HG03575 (cell line): ENCODE measurements at regions not wholly inside any gene's neighbourhood (a gene's known extent, or its start where the extent isn't known, plus 50 kb on each side); places are given as distances from the start of the nearest gene placed in this dataset.
"Not testable (repeated sequence)": the region's sequence is repeated elsewhere in the genome, so short reads cannot be mapped to it uniquely, and the experiment has no call there.

ENCODE experiments used
- ATAC-seq: cut with Tn5 transposase; IDR thresholded peaks from one replicate; pipeline ENCODE4 v1.9.1; 2021; ENCODE audit not compliant: unreplicated experiment, insufficient number of reproducible peaks, low FRiP score; ENCODE audit errors: extremely low read depth

DNA sequence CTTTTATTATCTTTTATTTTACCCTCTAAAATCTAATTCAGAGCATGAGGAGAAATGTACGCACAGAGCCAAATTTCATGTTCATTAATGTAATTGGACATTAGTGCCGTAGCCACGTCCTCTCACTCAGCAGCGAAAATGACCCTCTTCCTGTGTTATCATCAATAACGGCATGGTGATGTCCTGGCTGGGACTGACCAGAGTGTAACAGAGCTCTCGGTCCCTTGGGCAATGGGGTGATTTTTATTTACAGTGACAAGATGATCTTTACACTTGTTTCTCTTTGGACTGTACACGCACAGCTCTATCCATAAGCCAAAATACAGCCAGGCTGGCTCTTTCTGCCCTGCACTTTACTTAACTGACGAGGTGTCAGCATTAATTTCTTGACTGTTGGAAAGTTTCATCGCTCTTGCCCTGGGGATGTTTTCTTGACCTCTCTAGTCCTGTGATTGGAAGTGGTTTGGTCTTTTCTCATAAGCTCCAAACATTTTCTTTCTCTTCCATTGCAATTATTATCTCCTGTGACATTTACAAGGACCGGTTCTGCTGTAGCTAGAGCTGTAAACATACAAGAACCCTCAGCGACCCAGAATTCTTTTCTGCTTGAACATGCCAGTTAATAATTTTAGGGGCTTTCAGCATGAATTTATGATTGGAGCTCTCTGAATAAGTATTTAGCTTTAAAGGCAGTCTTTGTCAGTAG lies 308.0 kb upstream of the PIK3C3 start:
- no peak for ATAC-seq

DNA sequence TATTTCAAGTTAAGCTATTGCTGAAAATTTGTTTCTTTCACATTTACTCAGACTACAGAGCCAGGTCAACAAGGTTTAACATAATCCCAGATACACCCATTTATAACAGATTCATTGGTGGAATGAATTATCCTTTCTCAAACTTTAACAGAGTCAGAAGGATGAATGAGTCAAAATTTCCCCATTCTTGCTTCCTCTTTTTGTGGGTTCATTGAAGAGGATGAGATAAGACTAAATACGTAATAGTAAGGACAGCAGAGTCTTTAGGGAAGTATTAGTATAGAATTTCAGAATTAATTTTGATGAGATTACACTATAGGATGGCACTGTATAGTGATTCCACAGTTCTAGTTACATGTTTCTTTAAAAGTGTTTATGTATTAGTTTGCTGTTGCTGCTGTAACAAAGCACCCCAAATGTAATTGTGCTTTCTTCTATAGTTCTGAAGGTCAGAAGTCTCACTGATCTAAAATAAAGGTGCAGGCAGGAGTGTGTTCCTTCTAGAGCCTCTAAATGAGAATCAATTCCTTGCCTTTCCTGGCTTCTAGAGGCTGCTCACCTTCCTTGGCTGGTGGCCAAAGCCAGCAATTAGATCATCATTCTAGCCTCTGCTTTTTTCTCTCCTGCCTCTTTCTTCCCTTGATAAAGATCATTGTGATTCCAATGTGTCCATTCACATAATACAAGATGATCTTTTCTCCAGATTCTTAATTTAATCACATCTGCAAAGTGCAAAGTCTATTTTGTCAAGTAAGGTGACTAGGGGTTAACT lies 309.3 kb upstream of the PIK3C3 start:
- ATAC-seq = no peak

DNA sequence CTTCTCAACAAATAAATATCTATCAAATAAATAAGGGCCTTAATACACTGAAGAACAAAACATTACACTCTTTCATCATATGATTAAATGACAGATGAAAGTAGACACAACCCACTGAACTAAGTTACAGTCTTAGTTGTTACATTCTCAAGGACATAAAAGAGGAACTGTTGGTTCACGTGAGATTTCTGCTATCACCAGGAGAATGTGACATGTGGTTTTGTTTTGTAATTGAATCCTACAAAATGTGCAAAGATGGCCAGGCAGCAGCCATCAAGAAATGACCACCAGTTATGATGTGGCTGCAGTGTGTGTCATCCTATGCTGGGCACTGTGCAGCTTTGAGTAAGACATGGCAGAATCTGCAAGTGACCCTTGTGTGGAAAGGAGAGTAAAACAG lies 310.6 kb upstream of the PIK3C3 start:
- no peak for ATAC-seq

DNA sequence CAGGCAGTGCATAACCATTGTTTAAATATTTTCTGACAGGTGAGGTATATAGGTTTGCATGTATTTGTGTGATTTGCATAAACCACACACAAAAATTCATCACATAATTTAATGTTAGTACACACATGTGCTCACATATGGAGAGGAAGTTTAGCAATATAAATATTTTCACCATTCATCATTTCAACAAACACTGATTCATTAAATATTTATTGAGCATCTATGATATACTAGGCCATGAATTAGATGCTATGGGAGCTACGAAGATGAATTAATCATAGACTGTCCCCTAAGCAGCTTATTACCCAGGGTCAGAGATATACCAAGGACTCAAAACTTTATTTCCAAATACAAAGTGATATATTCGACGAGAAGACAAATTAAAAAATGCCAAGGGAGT lies 311.6 kb upstream of the PIK3C3 start:
- no peak for ATAC-seq

DNA sequence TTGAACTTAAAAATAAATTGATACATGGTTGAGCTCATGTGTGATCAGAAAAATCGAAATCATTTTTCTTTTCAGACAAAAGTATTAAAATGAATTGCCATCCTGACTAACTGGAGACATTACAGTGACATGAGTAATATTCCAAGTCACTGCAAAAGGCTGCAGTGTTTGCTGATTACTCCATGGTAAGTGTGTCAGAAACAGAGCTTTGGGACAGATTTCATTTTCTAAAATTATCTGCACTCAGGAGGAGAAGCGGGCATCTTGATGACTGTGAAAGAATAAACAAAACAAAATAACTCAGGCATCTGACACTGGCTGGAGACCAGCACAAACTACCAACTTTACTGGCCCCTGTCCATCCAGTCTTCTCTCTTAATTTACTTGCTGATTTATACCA lies 312.3 kb upstream of the PIK3C3 start:
- no peak for ATAC-seq

DNA sequence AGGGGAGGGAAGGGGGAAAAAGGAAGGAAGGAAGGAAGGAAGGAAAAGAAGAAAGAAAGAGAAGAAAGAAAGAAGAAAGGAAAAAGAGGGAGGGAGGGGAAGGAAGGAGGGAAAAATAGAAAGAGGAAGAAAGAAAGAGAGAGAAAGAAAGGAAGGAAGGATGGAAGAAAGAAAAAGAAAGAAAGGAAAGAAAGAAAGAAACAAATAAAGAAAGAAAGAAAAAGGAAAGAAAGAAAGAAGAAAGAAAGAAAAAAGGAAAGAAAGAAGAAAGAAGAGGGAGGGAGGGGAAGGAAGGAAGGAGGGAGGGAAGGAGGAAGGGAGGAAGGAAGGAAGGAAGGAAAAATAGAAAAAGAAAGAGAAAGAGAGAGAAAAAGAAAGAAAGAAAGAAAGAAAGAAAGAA lies 315.8 kb upstream of the PIK3C3 start:
- no peak for ATAC-seq

DNA sequence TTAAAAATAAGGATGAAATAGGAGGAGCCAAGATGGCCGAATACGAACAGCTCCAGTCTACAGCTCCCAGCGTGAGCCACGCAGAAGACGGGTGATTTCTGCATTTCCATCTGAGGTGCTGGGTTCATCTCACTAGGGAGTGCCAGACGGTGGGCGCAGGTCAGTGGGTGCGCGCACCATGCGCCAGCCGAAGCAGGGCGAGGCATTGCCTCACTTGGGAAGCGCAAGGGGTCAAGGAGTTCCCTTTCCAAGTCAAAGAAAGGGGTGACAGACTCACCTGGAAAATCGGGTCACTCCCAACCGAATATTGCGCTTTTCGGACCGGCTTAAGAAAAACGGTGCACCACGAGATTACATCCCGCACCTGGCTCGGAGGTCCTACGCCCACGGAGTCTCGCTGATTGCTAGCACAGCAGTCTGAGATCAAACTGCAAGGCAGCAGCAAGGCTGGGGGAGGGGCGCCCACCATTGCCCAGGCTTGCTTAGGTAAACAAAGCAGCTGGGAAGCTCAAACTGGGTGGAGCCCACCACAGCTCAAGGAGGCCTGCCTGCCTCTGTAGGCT lies 323.2 kb upstream of the PIK3C3 start:
- not testable (repeated sequence) for ATAC-seq

DNA sequence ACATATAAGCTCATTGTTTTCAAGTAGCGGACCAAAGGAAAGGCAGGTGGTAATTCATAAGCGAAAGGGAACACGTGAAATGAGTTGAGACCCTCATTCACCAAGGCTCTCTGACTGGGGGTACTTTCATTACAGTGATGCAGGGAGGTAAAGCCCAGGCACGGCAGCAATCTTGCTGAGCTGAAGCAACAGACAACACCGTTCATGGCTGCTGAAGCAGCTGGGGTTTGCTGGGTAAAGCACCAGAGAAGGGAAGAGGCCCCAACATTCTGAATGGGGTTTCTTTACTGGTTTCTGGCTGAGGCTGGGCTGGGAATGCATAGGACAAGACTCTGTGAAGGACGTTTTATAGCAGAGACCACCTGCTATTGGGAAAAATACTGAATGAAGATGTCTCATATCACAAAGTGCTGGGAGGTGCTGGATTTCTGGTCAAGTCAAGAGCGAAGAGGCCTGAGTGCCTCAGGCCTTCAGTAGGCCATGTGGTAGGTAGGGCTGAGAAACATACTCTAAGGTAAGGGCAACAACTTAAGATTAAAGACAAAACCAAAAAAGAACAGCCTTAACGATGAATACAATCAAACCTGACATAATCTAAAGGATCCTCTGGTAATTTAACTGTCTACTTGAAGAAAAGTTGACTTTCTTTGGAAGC lies 324.7 kb upstream of the PIK3C3 start:
- no peak for ATAC-seq

DNA sequence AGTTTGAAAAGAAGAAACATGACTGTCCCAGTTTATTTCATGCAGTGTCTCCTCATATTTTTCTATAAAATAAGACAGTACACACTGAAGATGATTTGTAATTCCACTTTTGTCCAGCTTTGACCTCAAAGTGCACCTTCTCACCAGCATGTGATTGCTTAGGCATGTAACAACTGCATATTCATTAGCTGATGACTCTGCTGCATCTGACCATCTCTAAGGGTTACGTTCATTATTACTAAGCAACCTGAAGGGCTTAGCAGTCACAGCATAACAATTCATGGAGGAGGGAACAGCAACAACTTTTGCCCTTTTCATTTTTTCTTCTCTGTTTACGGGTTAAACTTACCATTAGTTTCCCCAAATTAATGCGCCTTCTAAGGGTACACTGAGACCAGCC lies 330.6 kb upstream of the PIK3C3 start:
- ATAC-seq = no peak

DNA sequence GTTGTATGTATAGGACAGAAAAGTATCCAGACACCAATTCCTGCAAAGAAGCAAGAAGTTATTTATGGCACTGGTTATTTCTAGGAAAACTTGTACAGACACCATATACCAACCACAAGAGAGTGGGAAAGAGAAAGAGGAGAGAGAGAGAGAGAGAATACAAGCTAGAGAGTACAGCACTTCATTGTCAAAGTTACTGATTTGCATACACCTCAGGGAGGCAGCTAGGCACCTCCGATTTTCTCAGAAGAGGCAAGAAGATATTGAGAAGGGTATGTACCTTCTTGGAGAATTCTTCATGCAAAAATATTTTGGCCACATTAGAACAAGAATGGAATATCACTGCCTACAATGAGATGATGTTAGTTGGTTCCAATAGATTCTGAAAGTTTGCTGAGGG lies 333.9 kb upstream of the PIK3C3 start:
- no peak for ATAC-seq

DNA sequence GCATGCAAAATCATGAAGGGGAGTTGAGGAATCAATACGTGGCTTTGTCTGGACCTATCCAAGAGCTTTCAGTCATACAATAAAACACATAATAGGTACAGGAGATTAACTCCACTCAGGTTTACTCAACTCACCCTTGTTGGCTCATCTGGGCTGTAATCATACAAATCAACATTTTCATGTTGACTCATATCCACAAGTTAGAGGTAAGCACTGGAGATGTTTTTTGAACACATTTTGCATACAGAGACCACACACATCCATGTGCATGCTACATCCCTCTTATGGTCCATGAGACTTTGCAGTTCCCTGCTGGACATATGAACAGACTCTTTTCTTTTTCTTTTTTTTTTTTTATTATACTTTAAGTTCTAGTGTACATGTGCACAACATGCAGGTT lies 336.9 kb upstream of the PIK3C3 start:
- ATAC-seq = no peak

DNA sequence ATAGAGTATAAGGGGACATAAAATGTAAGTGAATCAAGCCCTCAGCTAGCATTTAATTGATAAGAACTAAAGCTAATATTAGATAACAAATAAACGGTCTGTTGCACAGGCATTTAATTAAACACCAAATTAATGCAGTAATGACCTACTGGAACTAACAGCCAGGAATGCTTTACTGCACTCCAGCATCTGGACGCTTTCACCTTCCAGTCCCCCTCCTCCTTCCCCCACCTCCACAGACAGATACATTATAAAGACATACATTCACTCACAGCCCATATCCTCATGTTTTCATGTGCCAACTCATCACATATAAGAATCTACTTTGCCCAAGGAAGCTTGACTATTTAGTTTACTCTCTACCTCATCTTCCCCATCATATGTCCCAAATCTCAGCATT lies 337.4 kb upstream of the PIK3C3 start:
- ATAC-seq = no peak

DNA sequence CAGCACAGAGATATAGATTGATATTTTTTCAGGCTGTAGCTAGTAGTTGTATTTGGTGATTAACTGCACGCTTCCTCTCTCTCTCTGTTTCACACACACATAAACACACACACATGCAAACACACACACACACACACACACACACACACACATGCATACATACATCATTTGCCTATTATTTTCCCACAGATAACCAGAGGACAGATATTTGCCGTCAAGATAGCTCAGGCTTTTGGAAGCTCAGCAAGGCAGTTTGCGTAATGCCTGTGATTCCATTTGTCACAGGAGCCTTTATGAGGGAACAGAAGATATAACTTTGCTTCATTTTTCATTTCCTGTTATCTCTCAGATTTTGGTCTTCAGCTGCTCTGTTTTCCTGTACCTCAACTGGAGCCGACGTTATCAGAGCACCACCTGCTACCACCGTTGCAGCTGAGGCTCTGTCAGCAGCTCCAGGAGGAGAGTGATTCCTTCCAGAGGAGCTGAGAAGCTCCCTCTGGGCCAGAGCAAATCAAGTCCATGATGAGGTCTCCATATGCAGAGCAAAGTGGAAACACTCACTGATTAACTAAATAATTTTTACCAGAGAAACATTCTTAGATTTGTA lies 341.9 kb upstream of the PIK3C3 start:
- ATAC-seq = no peak

DNA sequence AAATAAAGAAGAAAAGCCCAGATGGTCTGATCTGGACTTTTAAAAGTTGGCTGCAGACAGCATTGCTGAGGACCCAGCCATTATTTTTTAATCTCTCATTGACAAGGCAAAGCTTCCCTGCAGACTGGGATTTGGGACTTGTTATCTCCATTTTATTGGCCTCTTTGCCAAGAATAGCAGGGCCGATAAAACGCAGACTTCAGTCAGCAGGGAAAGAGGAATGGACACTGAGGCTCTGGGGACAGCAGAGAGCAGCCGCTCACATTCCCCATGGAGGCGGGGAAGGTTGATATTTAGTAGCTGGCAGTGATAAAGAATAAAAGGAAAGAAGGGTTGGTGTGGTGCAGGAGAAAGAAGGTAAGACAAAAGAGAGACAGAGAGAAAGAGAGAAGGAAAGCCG lies 350.1 kb upstream of the PIK3C3 start:
- ATAC-seq = no peak

DNA sequence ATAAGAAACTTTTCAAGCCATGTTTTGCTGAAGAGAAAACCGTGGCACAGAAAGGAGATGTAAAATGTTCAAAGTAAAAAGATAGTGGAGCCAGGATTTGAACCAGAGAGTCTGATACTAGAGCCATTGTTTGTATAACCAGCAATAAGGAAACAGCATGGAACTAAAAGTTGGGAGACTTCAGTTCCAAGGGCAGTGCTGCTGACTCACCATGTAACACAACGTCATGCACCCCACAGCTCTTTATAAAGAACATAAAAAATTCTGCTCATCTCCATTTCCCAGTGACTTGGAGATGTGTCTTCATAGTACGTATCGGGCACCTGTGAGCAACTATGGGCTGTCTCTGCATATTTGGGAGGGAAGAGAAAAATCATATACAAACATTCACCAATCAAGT lies 353.0 kb upstream of the PIK3C3 start:
- no peak for ATAC-seq

DNA sequence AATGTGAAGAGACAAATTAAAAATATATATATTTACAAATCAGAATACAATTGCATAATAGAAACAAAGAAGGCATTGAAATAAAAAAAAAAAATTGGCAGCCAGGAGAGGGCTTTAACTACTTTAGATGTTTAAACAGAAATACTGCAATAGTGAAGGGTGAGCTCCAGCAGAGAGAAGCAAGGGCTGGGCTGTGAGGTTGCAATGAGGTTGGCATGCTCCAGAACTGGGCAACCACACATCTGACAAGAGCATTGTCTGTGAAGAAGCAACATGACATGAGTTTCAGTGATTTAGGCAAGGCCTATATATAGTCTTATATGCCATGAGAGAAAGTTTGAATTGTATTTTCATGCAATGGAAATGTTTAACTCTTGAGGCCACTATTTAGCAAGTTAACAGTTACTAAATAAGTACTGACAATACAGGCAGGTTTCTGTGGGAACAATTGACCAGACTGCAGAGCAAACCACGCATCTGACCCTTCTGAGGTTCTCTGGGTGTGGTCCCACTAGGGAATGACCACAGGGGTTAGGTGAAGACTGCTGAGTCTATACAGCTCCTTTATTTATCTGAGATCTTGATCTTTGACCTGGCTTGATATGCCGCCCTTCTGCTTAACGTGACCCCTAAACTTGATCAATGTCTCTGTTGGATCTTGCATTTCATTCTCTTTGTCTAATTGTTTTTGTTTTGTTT lies 354.2 kb upstream of the PIK3C3 start:
- no peak for ATAC-seq

DNA sequence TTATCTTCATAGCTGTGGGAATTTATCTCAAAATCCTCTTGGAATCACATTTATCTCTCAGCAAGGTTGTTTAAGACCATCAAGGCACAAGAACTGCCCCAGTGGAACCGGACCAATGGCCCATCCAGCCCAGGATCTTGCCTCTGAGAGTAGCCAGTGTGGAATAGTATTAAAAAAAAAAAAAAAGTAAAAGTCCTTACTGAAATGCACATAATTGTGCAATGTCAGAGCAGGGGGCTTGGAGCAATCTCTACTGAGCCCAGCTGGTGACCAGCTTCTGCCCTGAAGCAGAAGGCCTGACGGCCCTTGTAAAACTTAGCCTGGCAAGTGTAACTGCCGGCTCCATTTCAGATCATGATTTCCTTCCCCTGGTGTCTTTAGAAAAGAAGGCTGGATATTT lies 355.6 kb upstream of the PIK3C3 start:
- ATAC-seq = no peak

DNA sequence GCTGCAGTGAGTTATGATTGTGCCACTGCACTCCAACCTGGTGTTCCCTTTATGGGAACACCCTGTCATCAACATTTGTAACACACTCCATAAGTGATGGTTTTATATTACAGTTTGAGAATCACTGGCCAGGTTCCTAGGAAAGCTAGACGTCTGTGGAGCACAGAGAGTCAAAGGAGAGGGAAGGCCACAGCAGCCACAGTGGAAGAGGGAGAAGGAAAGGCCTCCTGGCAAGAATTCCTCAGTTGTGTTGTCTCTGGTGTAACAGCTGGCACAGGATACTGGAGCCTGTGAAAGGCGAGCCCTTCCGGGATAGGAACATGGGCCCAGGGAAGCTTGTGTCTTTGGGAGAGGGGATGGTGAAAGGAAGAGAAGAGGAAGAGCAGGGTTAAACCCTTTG lies 360.5 kb upstream of the PIK3C3 start:
- no peak for ATAC-seq

DNA sequence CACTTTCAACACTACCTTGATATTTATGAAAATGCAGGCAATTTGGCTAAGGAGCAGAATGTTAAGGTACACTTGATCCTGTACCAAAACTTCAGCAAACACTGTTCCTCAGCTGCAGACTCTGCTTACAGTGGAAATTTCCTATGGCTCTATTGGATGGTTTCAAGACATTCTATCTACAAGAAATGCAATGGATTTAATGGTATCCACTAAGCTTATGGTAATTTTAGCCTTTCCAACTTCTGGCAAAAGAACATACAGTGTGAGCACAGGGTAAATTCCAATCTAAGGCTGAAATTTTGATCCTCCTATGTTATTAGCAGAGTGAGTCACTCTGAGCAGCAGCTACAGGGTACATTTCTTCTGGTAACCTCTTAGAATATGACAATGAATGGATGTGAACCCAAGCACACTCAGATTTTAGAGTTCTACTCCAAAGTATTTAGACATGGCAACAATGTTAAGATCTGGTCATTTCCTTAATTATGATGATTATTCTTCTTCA lies 361.8 kb upstream of the PIK3C3 start:
- no peak for ATAC-seq
